Activated CD4-positive, alpha-beta T cell treated with anti-CD3 and anti-CD28 coated beads, Interleukin-2, amount 50 U/mL, for 1 hour (primary cell): ENCODE measurements at regions not wholly inside any gene's neighbourhood (a gene's known extent, or its start where the extent isn't known, plus 50 kb on each side); places are given as distances from the start of the nearest gene placed in this dataset.
"Not testable (repeated sequence)": the region's sequence is repeated elsewhere in the genome, so short reads cannot be mapped to it uniquely, and the experiment has no call there.

Source experiments
- DNase-seq: peaks from one replicate; pipeline ENCODE4 v3.0.0-alpha.2; 2020

DNA sequence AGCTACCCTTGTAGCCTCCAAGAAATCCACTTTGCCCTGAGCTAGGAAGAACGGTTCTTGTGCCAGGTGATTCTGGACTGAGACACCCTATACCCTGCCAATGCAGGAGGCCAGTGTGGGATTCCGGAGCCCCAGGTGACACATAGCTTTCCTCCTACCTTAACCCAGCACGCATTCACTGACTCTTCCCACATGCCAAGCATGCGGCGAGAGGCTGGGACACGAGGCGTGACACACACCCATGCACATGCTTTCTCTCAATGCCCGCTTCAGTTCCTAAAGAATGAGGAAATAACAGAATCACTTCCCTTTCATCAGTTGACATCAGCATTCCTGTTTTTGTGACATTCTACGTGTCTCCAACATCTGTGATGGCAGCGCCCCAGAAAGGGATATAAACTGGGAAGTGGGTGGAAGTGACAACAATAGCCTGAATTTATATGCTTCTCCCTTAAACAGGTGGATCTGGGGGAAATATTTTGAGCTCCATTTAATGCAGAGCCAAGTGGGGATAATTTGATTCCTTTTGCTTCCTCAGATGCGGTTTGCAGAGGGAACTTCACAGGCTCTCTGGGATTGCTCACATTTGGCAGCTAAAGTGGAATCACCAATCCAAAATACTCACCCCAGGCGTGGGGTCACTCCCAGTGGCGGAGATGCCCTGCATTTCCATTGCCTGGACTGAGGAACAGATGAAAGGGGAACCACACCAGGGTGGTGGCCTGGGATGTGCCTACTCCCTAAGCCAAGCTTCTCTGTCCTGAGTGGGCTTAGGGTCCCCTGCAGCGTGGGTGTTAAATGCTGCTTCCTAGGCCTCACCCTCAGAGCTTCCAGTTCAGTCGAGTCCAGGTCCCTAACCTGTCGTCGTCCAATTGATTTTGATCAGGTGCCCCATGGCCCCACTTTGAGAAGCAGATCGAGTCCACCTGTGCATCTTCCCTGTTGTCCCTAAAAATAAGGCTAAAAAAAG is 445.1 kb downstream of the SIPA1L2 start:
- no peak for DNase-seq

DNA sequence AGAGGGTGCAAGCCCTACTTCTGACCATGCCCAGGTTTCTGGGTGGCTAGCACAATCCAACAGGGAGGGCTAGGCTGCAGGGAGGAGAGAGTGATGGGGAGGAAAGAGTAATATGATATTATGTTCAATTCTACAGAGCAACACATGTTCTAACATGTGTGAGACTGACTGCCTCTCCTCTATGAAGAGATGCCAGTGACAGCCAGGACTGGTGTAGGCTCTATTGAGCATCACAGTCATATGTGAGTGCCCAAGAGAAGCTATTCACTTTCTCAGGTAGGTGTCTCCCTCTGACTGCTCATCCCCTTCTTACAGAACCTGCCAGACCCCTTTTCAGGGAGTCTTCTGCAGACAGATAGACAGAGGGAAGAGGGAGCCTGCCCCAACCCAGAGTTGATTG is 446.1 kb downstream of the SIPA1L2 start:
- DNase-seq = no peak

DNA sequence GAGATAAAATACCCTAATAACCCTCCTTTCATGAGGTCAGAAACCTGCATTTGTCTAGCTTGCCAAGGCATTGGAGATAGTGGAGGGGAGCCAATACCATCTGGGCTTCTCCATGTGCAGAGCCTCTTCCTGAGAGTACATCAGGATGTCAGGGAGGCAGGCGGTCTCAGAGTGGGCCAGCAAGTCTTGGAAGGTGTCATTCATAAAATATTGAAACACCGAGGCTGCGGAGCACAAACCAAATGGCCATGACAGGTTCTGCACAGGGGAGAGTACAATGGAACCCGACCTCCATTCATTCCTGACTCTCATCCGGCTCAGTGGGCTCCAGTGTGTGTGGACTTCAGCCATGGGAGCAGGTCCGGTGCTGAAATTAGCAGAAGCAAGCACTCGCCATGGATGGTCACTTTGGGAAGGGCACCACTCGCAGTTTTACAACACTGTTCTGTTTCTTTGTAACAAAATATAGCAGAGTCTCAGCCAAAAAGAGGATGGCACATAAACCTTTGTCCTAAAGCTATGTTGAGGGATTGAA is 446.6 kb downstream of the SIPA1L2 start:
- no peak for DNase-seq

DNA sequence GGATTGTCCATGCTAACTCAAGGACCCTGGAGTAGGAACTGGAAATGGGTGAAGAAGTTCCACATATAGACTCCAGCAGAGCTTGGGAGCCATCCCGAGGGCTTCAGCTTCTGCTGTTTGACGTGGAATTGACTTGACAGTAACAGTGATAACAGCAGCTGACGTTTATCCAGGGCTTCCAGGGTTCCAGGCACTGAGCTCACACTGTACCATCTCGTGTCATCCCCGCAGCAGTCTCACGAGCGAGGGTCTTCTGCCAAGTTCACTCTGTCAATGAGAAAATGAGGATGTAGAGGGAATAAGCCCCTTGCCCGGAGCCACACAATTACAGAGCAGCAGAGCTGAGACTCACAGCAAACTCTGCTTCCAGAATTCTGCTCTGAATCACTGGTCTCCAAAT is 447.7 kb downstream of the SIPA1L2 start:
- no peak for DNase-seq

DNA sequence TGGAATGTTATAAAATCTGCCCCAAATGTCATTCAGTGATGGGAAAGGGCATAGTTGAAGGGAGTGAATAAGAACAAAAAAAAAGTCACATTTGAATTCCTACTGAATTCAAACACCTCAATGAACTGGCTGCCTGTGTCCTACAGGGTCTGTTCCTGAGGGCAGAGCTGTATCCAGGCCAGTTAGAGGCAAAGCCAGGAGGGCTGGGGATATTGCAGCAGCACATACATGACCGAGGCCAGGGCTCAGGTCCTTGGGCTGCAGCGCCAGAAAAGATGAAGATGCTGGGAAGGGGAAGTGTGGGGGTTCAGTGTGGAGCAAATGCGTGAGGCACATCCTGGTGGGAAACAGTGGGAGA is 449.2 kb downstream of the SIPA1L2 start:
- no peak for DNase-seq

DNA sequence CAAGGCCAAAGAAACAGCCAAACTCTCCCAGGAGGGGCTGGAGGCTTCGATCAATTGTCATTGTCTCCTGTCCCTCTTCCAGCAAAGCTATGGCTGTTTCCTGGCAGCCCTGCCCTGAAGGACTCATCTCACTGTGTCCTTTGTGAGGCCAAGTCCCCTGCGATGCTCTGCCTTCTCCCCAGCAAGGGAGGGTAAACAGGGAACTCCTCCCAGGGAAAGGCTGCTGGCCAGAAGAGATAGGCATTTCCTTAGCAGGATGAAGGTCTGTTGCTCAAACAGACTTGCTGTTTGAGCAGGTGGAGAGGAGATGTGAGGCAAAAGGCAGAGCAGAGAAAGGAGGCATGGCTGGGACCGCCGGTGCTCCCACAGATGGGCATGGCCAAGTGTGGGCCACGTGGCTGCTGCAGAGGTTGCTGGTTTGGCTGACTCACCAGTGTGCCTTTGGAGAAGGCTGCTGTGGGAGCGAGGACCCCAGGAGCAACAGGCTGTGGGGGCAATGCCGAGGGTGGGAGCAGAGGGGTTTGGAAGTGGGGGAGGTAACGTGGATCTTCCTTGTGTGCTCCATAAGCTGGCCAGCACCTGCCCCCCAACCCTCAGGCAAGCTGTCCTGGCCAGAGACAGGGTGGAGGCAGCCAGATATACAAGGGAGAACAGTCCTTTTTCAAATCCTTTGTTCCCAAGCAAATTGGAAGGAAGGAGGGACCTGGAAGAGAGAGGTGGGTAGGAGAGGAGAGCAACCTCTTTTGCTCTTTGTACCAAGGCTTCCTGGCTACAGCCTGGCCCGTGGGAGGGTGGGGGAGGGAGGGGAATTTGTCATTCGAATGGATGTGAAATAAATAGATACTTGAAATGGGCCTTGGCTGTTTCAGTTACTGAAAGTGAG is 449.8 kb downstream of the SIPA1L2 start:
- no peak for DNase-seq

DNA sequence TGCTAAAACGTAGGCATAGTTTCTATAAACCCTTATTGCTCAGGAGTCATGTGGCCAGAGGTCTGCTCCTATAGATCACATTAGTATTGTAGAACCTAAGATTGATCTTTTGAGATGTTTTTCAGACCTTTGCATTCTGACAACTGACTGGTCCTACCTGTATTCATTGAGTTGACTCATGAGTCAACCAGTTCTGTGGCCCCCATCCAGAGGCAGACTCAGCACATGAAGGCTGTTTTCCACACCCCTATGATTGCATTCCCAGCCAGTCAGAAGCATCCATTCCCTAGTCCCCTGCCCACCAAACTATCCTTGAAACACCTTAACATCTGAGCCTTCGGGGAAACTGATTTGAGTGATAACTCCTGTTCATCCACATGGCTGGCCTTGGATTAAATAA is 451.7 kb downstream of the SIPA1L2 start:
- no peak for DNase-seq

DNA sequence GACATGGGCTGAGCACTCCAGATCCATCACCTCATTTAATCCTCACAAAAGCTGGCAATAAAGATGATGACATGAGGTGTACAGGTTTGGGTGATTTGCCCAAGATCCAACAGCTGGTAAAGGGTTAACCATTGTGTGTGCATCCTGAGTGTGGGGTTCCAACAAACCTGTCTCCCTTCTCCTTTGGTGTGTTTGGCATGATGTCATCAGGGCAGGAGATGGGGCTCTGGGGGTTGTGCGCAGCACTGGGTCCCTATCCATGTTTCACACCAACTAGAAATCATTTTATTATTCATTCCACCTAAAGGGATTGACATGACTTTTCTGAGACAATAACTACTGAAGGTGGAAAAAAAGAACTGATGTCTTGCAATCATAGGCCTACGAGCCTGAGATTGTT is 452.5 kb downstream of the SIPA1L2 start:
- DNase-seq = no peak

DNA sequence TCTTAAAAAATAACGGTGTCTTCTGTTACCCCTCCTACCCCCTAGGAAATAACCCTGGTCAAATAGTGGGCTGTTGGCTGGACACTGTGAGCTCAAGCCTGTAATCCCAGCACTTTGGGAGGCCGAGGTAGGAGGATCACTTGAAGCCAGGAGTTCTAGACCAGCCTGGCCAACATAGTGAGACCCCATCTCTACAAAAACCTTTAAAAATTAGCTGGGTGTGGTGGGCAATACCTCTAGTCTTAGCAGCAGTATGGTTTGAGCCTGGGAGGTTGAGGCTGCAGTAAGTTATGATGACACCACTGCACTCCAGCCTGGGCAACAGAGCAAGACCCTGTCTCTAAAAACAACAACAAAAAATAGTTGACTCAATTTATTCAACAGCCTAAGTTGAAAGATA is 453.7 kb downstream of the SIPA1L2 start:
- DNase-seq = no peak

DNA sequence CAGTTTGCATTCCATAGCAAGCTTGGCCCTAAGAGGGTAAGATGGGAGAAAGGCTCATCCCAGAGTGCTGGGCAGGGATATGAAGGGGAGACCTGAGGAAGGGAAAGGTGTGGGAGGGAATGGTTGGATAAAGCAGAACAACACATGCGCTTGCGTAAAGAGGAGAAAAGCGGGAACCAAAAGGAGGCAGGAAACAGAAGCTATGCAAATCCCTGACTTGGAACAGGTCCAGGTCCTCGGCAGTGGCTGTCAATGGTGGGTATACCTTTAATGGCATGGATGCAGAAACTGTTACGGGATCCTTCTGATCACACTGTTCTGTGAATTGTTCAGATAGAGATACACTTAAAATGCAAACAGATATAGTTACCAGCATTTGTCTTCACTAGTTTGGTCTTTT is 455.6 kb downstream of the SIPA1L2 start:
- DNase-seq = no peak

DNA sequence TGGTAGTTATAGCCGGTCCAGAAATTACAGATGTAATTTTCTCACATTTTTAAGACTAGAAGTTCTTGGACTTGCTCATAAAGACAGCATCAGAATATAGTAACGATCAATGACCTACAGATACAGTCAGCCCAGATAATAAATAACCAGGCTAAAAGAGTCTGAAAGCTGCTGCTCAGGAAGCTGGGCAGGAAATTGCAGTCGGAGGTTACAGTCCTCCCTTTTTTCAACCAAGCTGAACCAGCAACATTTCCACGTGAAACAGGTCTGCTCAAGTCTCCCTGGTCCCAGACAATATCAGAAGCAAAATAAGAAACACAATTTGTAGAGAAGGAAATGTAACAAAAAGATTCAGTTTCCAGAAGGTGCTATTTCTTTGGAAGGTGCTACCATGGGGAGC is 457.4 kb downstream of the SIPA1L2 start:
- DNase-seq = no peak

DNA sequence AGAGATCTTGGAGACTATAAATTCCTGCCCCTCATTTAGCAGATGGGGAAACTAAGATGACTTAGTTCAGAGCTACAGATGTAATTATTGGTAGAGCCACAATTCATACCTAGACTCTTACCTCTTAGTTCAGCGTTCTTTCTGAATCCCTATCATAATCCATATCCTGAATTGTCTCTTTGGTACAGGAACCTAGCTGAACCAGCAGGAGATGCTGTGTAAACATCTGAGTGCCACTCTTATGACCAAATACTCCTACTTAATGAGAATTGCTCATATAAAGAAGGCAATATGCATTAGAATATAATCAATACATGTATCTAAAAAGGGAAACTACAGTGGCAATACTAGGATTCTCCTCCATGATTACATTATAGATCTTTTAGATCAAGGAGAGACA is 459.0 kb downstream of the SIPA1L2 start:
- no peak for DNase-seq

DNA sequence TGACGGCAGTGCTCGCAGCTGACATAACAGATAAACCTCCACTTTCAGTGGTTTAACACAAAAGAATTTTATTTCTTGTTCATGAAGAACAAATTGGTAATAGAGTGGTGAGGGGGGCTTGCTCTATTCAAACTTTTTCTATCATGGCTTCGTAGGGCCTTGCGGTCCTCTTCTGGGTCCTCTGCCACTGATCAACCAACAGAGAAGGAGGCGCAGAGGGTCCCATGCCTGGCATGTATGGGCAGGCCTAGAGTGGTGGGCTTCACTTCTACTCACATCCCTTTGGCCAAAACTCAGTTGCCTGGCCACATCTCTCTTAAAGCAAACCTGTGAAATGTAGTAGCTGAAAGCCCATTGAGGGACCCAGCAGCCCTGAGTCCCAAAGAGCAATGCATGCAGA is 460.5 kb downstream of the SIPA1L2 start:
- DNase-seq = no peak

DNA sequence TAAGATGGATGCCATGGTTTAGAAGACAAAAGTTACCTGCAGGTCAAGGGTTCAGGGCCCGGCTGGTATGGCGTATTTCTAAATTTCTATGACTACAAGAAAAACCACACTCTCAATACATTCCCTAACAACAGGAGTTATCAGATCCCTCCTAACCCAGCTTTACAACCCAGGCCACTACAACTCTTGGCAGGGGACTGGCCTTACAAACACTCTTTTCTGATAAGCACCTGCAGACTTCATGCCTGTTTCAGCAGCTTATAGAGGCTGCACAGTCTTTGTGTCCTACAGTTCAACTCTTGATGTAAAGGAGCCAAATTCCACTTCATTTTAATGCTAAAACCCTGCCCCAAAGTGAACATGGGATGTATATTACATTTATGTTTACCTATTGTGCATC is 461.4 kb downstream of the SIPA1L2 start:
- DNase-seq = no peak

DNA sequence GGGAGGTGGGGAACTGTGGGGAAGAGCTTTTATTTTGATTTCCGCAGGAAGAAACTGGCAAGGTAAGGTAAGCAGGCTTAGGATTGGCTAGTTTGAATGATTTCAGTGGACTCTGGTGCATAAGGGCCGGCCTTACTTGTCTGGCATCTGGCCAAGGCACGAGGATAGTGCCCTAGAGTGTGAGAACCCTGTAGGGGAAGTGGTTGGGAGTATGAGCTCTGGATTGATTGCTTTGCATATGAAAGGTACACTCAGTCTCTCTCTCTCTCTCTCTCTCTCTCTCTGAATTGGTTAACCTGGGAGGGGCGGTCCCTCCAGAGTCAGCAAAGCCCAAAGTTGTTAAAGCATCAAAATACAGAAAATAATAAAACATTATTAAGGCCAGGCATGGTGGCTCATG is 463.0 kb downstream of the SIPA1L2 start:
- no peak for DNase-seq

DNA sequence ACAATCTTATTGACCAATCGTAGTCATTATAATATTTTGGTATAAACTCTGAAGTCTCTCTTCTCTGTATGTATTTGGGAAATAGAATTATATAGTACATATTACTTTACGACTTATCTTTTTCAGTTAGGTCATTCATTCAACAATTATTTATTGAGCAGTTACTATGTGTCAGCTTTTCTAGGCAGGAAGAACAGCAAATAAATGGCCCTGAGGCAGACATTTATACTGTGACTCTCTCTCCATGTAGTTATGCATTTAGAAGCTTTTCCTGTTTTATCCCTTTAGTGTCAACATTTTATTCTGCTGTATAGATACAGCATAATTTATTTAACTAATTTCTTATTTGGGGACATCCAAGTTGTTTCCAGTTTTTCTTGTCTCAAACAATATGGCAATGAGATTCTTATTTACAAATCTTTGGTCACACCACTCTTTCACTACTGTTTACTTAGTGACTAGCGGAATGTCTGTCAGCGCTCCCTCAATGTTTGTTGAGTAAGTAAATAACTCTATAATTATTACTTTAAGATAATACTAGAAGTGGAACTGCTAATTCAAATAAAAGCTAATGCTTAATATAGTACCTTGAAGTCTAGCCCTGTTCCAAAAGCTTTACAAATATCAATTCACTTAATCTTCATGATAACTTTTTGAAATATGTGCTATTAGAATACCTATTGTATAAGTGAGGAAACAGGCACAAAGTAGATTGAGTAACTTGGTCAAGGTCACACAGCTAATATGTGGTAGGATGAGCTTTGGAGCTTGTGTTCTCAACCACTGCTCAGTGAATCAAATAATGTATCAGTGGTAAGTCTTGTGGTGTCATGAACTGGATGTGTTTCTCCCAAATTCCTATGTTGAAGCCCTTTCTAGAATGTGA is 465.6 kb downstream of the SIPA1L2 start:
- DNase-seq = no peak

DNA sequence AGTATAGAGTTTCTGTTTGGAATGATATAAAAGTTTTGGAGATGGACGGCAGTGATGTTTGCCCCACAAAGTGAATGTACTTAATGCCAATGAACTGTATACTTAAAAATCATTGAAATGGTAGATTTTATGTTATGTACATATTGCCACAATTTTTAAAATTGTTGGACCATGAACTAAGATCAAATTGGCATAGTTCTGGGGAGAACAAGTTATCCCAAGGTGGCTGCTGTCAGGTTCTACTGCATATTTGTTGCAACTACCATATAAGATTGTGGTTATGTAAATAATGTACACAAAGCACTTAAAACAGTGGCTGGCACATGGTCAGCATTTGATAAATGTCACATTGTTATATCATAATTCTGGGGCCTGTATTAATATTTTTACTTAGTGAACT is 466.4 kb downstream of the SIPA1L2 start:
- DNase-seq = no peak

DNA sequence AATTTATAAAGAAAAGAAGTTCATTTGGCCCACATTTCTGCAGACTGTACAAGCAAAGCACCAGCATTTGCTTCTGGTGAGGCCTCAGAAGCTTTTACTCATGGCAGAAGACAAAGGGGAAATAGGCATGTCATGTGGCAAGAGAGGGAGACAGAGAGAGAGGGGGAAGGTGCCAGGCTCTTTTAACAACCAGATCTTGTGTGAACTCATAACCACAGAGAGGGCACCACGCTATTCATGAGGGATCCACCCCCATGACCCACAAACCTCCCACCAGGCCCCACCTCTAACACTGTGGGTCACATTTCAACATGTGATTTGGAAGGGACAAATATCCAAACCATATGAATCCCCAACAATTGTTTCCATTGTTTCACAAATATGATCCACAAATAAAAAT is 467.9 kb downstream of the SIPA1L2 start:
- DNase-seq = no peak

DNA sequence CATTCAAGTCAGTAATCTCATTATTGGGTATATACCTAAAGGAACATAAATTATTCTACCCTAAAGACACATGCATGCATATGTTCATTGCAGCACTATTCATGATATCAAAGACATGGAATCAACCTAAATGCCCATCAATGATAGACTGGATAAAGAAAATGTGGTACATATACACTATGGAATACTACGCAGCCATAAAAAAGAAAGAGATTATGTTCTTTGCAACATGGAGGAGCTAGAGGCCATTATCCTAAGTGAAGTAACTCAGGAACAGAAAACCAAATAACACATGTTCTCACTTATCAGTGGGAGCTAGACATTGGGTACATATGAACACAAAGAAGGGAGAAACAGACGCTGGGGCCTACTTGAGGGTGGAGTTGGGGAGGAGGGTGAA is 471.4 kb downstream of the SIPA1L2 start:
- DNase-seq = not testable (repeated sequence)

DNA sequence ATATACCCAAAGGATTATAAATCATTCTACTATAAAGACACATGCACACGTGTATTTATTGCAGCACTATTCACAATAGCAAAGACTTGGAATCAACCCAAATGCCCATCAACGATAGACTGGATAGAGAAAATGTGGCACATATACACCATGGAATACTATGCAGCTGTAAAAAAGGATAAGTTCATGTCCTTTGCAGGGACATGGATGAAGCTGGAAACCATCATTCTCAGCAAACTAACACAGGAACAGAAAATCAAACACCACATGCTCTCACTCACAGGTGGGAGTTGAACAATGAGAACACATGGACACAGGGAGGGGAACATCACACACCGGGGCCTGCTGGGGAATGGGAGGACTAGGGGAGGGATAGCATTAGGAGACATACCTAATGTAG is 473.9 kb downstream of the SIPA1L2 start:
- DNase-seq = not testable (repeated sequence)

DNA sequence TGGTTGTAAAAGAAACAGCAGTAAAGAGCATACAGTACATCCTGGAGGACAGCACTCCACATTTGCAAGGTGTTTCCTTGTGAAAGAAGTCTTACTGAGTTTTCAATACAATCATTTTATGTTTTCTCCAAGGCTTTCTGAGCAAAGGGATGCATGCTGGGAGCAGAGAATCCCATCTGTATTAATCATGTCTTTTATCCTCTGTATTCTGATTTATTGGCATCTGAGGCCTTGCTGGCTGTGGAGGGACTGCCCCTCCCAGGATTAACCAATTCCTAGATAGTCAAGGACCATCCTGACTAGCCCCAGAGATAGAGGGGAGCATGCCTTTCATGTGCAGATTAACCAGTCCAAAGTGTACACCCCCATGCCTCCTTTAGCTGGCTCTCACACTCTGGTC is 476.3 kb downstream of the SIPA1L2 start:
- no peak for DNase-seq

DNA sequence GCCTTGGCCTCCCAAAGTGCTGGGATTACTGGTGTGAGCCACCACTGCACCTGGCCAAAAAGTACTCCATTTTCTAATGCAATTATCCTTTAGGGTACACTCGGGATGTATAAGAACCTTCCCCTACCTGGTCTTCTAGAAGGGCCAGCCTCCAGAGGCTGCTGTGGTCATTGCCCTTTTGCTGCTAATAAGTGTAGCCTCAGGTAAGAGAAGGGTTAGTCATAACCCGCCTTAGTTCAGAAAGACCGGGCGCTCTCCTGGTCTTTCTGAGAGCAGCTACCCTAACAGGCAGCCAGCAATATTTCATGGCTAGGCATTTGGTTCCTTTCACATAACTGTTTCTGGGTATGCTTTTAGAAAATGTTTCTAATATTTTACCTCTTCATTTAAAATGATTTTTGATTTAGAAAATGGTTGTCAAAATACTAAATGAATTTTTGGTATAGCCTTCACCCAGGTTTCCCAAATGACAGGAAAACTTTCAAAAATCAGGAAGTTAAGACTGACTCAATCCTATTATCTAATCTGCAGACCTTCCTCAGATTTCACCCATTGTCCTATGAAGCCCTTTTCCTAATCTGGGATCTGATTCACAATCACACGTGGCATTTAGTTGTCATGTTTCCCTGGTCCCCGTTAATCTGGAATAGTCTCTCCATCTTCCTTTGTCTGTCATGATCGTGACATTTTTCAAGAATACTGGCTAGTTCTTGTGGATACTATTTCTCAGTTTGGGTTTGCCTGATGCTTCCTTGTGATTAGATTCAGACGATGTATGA is 479.0 kb downstream of the SIPA1L2 start:
- no peak for DNase-seq
